GM12875 (cell line): ENCODE measurements at regions not wholly inside any gene's neighbourhood (a gene's known extent, or its start where the extent isn't known, plus 50 kb on each side); places are given as distances from the start of the nearest gene placed in this dataset.

Experiments used
- H3K4me3 ChIP-seq: one replicate; pipeline ENCODE4 v1.5.1; 2011; ENCODE audit warnings: low read depth, low read length, control low read depth
- CTCF ChIP-seq: IDR thresholded peaks from 2 replicates; pipeline ENCODE4 v1.5.1; 2011; ENCODE audit warnings: low read depth, mild to moderate bottlenecking, control low read depth, inconsistent platforms, low read length, moderate library complexity, borderline replicate concordance; ENCODE audit not compliant: insufficient read depth

DNA sequence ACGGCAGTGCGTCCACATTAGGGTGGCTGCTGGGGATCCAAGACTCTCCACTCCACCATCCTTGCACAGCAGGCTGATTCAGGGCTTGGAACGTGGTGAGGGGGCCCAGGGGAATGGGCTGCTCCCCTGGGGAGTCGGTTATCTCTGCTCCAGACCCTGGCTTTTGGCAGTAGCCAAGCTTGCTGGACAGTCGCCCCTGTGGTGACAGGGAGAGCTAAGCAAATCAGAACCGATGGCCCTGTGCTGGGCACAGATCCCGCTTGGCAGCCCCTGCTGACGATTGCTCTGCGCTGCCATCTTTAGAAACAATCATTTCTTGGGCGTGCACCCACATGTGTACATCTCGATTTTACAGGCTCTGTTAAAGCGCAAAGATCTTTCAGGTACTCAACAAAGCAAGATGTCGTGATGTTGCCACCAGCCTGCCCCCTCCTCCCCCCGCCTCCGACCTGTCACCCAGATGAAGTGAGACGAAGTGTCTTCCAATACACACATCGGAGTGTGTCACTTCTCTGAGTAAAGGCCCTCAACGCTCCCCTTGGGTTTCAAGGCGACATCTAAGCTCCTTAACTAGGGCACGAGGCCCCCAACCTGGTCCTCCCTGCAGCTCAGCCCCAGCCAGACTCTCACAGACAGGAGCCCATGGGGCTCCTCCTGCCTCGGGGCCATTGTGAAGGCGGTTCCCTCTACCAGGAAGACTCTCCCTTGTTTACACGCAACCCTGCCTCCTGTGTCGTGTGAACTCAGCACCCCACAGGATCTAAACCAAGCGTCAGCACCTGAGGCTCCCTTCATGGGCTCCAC is 55.6 kb downstream of the PITPNM2 start:
- H3K4me3 ChIP-seq: no peak overlapping the region
- no peak for TF ChIP-seq CTCF

DNA sequence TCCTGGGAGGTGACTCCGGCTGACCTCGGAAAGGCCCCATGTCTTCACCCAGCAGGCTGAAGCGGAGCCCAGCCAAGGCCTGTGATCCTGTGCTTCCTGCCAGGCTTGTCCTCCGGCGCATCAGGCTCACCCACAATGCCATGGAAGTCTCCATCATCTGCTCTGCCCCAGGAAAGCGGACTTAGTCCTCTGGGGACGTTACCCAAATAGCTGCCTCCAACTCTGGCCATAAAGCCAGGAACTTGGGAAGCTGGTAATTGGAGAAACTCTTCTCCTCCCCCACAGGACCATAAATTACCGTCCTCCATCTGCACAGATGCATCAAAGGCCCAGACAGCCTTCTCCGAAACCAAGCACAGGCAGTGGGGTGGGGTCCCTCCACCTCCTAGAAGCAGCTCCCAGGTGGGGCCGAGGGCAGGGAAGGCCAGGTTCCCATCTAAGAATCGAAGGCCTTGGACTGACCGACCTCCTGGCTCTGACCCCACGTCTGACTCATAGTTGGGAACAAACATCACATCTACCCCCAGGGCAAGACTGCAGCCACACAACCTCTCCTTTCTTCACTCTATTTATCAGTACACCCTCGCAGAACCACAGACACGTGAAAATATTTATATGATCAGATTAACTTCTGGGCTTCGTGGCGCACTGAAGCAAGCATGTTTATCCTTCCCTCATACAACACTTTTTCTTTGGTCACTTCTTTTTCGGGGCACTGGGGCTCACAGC is 56.4 kb downstream of the PITPNM2 start:
- H3K4me3 ChIP-seq: no peak overlapping the region

DNA sequence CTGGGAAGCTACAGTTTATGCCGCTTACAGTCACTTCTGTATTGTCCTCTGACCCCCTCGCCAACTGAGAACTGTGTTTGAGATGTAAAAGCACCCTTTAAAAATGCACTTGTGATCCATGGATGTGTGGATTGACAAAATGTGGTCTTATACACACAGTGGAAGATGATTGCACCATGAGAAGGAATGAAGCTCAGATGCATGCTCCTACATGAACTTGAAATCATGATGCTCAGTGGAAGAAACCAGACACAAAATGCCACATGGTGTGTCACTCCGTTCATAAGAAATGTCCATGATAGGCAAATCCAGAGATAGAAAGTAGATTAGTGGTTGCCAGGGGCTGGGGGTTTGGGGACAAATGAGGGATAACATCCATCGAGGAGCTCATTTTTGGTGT is 58.0 kb downstream of the PITPNM2 start:
- no peak overlapping the region for H3K4me3 ChIP-seq
- TF ChIP-seq CTCF: no peak

More for the DNA sequence above, 56.4 kb downstream of the PITPNM2 start:
- TF ChIP-seq CTCF: no peak

DNA sequence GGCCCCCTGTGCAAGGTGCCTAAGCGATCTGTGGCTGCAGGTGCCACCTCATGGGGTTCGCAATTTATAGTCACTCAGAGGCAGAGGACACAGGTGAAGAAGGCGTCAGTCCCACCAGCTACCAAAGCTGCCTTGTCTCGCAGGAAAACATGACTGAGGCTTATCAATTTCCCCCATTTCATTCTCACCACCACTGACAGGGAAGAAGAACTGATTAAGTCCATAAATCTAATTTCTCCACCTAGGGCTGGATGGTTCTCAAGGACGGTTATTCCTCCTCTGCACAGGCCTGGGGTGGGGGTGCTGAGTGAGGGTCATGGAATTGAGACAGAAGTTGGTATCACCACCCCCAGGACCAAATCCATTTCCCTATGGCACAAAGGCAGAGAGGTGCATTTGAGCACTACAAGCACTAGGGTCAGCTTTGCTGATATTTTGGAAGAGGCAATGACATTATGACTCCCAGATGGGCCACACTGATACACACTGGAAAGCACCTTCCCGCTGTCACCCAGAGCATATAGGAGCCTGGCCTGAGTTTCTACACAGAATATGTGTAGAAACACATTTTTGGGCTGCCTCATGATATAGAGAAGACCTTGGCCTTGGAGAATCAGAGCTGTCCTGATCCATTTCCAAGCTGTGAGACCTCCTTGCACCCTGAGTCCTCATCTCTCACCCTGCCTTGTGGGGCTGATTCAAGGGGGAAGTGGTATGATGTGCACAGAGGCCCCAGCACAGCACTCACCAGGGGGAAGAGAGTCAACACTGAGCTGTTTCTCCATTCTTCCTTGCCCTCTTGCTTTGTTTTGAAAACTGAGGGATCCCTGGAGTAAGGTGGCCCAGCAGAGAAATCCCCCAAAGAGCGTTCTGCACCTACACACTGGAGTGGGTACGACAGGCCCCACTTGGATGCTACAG is 59.4 kb downstream of the PITPNM2 start:
- no peak for TF ChIP-seq CTCF
- no peak overlapping the region for H3K4me3 ChIP-seq

- H3K4me3 ChIP-seq: no peak overlapping the region
- no peak for TF ChIP-seq CTCF
Measured at GRCh38 chr12:123089631-123090353, 61.1 kb downstream of the PITPNM2 start.

DNA sequence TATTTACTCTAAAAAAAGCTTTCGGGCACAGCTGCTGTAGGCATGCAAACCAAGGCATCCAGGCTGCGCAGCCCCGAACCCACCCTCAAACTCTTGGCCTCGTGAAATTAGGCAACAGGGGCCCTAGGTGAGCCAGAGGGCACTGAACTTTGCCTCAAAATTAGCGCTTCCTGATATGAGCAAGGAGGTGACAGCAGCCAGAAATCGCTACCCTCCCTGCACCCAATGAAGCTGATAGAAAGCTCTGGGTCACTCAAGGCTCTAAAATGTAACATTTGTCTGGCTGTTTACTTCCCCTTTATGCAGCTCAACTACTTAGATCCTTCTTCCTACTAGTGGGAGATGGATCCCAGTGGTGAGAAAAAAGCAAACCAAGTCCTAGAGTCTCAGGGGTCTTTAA is 61.8 kb downstream of the PITPNM2 start:
- no peak for TF ChIP-seq CTCF
- H3K4me3 ChIP-seq: no peak overlapping the region
